Stimulated activated CD8-positive, alpha-beta memory T cell treated with anti-CD3 and anti-CD28 coated beads, Interleukin-4, amount 100 ng/mL, for 4 hours (primary cell): ENCODE measurements at regions not wholly inside any gene's neighbourhood (a gene's known extent, or its start where the extent isn't known, plus 50 kb on each side); places are given as distances from the start of the nearest gene placed in this dataset.
"Not testable (repeated sequence)": the region's sequence is repeated elsewhere in the genome, so short reads cannot be mapped to it uniquely, and the experiment has no call there.

Experiments used
- DNase-seq, 2 donors: peaks; one replicate each; pipeline ENCODE4 v3.0.0-alpha.2; 2020; ENCODE audit warnings: low read depth in 2 of 2, low spot score in 1 of 2

DNA sequence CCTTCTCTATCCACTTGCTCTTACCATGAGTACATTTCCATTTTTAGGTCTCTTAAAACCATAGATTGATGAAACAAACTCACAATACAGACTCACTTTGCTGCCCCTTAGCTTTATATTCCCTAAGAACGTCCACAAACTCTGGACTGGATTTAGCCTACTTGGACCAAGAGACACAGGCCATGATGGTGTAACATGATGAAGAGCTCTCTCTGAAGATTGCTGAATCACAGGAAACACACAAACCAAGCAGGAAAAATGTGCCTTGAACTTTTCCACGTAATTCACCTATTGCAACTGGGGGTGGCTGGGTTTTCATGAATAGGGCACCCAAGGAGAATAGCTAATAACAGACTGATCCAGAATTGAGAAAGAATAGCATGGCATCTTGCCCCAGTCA lies 201.7 kb upstream of the RBBP8 start:
- no peak for DNase-seq

DNA sequence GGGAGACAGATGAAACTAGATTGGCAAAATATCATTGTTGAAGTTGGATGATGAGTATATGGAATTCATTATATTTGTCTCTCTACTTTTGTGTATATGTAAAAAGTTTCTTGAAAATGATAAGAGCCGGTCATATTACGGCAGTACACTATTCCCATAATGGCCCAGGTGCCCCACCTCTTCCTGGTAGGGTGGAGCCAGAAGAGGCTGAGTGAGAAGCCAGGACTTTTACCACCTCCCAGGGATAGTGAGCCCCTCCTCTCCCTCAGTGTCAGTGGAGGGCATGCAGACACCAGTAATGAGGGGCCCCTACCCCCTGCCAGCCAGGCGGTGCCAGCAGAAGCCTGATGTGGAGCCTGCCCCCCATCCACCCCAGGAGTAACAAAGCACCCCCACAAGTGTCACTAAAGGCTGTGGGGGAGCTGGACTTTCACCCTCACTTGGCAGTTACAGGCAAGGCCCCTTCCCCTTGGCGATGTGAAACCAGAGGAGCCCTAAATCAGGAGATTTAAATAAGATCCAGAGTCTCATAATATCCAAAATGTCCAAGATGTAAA lies 198.9 kb upstream of the RBBP8 start:
- DNase-seq = no peak

DNA sequence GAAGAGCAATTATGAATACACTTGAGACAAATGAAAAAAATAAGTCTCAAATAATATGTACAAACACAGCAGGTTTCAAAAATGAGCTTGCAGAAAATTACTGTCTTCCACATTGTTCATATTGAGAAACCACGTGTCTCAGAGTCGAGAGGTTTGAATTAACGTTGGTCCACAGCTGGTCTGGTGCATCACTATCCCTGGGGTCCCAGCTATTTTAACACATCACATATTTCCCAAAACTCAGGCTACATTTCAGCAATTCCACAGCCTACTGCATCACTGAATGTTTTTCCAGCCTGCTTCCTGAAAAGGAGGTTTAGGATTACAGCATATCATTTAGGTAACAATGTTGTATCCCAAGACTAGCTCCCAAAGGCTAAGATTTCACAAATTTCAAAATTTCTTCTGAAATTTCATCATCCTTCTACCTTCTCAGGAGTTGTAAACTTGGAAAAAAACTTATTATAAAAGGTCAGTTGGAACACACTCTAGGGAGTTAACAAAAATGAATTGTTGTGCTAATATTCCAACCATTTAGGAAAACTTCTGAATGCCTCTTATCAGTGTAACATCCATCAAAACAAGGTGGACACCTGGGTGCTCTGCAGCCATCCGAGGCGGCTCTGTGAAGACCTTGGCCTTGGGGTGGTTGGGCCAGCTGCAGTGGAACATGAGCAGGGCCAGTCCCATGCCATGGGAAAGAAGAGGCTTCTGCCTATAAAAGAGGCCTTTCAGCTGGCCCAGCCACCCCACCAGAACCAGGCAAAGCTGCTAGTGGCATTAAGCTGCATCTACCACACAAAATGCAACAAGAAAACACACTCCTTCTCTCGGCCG lies 198.1 kb upstream of the RBBP8 start:
- no peak for DNase-seq

DNA sequence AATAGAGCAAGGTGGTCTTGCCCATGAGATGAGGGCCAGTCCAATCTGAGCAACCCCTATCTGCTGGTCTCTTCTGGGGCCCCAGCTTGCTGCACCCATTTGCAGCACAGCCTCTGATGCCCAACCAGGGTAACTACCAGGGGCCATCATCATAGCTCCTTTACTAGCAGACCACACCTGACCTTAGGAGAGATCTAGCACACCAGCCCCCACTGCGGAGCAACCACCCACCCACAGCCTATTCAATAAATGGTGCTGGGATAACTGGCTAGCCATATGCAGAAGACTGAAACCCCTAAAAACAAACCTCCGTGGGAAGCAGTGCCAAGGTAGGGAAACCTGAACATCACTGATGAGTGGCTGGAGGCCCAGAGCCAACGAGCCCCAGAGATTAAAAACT lies 196.1 kb upstream of the RBBP8 start:
- no peak for DNase-seq

DNA sequence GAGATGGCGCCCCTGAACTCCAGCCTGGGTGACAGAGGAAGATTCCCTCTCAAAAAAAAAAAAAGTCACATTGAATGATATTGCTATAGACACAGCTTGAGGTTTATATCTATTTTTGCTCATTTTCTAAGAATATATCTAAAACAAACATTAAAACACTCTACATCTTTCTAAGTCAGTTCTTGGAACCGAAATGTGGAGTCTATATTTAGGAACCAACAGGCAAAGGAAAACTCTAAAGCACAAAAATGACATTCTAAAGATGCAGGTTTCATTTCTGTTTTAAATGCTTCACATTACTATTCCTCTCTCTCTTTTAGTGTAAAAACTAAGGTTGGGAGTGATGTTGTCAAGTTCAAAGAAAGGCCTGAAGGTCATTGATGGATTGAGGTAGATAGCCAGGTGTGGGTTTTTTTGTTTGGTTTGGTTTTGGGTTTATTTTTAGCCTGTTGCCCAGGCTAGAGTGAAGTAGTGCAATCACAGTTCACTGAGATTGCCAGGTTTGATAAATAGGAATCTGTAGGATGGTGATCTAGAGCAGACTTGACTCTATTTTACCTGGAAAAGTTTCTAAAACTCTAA lies 194.0 kb upstream of the RBBP8 start:
- no peak for DNase-seq

DNA sequence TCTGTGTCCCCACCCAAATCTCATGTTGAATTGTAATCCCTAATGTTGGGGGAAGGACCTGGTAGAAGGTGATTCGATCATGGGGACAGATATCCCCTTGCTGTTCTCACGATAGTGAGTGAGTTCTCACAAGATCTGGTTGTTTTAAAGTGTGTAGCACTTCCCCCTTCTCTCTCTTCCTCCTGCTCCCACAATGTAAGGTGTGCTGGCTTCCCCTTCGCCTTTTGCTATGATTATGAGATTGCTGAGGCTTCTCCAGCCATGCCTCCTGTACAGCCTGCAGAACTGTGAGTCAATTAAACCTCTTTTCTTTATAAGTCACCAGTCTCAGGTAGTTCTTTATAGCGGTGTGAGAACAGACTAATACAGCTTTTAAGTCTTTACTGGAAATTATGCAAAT lies 193.3 kb upstream of the RBBP8 start:
- DNase-seq = no peak

DNA sequence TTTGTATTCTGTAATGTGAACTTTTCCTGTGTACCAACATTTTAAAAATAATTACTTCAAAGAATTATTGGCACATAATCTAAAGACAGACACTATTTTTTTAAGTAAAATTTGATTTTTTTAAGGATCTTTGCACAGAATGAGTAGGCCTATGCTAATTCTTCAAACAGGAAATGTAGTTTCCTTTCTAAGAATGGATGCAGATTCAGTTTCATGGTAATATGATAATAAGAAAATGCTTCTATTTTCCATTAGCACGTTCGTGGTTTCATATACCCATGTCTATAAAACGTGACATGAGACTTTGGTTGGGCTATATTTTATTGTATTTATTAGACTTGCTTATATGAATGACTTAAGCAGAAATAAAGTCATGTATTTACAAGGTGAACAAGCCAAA lies 191.8 kb upstream of the RBBP8 start:
- no peak for DNase-seq

DNA sequence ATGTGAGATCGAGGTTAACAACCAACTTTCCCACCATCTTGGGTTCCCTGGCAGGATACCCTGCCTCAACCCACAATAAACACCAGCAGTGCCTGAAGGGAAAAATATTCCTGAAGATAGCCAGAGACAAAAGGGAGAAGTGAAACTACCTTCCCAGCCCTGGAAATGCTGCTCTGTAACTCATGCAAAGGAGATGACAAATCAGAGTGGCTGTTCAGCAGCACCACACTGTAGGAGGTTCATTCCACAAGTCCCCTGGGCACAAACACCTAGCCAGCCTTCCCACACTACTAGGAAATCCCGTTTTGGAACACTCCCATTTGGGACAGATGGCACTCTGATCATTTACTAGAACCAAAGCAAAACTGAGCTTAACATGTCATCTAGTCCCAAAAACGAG lies 190.7 kb upstream of the RBBP8 start:
- no peak for DNase-seq

DNA sequence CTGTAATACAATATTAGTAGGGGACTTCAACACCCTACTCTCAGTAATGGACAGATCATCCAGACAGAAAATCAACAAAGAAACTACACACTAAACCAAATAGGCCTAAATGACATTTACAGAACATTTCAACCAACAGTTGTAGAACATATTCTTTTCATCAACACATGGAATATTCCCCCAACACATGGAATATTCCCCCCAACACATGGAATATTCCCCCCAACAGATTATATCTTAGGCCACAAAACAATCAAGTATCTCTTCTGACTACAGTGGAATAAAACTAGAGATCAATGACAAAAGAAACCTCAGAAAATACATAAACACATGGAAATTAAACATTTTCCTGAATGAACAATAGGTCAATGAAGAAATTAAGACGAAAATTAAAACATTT lies 187.2 kb upstream of the RBBP8 start:
- no peak for DNase-seq

DNA sequence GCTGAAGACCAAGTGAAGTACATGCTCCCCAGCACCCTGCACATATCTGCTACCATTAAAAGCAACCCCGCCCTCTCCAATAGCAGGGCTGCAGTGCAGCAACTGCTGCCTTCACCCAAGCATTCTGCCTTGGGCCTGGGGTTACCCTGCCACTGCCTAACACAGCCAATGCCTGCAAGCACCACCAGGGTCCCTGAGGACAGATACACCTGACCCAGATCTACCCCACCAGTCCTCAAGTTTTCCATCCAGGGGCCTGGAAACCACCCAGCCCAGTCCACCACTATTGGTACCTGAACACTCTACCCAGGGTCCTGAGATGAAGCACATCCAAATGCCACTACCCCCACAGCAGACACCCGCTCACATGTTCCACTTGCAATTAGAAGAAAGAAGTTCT lies 181.1 kb upstream of the RBBP8 start:
- DNase-seq = no peak

DNA sequence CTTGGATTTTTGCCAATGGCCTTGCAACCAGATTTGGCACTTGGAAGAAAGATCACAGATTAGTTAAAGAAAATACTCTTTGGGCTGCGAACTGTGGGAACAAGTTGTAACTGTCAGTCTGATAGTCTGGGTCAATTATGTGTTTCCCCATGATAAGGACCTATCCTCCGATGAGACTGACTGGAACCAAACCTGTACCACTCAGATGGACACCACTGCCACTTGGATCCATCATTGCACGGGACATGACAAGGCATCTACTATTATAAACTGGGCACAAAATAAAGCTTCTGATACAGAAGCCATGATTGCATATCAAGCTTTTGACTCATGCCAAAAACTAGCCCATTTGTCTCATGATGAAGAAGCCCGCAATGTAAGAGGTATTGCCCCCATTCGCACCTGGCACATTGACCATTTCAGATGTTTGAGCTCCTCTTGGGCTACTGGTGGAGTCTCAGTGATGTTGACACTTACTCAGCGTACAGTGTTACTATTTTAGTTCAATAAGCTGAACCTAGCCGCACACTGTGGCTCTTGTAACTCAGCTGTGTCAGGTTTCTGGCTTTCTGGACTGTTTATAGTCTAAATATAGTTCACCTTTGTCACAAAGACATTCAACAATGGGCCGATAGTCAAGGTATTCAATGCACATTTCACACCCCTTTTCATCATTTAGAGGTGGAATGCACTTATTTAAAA lies 179.8 kb upstream of the RBBP8 start:
- DNase-seq = no peak

DNA sequence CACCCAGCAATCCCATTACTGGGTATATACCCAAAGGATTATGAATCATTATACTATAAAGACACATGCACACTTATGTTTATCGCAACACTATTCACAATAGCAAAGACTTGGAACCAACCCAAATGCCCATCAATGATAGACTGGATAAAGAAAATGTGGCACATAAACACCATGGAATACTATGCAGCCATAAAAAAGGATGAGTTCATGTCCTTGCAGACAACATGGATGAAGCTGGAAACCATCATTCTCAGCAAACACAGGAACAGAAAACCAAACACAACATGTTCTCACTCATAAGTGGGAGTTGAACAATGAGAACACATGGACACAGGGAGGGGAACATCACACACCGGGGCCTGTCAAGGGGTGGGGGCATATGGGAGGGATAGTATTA lies 169.1 kb upstream of the RBBP8 start:
- not testable (repeated sequence) for DNase-seq

DNA sequence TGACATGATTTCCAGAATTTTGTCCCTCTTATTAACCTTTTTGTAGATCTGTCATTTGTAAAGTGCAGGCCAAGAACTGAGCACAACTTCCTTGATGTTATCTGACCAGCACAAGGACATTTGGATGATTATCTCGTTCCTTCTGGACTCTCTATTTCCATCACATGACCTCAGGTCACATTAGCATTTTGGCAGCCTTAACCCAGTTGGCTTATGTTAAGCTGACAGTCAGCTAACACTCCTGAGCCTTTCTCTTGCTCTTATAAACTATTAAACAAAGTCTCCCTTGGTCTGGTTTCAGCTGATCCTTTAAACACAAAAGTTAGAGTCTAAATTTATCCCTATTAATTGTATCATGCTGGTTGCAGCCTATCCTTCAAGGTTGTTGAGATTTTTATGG lies 167.2 kb upstream of the RBBP8 start:
- DNase-seq = no peak

DNA sequence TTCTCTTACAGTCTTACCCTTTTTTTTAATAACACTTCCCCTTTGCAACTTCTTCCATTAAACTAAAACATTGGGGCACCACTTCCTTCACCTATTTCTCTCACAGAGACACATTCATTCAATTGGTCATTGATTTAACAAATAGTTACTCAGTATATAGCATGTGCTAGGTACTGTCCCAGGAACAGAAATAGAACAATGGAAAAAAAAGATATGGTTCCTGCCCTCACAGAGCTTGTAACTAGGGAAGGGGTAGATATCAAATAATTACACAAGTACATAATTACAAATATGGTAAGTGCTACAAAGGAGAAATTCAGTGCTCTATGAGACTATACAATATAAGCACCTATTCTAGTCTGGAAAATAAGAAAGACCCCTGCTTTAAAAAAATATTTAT lies 165.5 kb upstream of the RBBP8 start:
- DNase-seq = no peak

DNA sequence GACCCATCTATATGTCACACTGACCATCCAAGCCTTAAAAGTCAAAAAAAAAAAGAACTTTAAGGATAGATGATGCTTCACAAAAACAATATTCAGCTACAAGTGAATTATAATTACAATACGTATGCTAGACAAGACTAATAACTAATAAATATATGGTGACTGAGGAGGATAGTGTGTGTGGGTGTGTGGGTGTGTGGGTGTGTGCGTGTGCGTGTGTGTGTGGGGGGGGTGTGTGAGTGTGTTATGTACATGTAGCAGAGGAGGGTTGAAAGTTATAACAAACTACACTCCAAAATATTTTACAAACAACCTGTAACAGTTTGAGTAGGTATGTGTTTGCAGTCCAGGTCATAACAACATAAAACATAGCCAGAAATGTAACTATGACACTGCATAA lies 159.2 kb upstream of the RBBP8 start:
- no peak for DNase-seq

DNA sequence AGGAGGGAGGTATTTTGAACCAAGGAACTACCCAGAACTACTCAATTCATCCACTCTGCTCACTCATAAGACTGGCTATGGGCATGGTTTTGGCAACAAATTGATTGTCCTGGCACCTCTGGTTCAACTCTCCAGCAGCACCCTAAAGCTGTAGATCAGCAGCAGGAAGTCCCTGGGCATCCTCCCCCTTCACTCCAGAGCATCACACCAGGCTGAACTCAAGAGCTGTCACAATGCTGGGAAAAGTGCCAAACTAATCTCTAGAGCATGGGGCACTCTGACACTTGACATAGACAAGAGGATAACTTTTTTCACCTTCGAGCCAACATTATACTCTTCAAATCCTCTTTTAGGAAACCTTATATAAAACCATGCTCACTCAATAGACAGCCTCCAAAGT lies 154.1 kb upstream of the RBBP8 start:
- no peak for DNase-seq

DNA sequence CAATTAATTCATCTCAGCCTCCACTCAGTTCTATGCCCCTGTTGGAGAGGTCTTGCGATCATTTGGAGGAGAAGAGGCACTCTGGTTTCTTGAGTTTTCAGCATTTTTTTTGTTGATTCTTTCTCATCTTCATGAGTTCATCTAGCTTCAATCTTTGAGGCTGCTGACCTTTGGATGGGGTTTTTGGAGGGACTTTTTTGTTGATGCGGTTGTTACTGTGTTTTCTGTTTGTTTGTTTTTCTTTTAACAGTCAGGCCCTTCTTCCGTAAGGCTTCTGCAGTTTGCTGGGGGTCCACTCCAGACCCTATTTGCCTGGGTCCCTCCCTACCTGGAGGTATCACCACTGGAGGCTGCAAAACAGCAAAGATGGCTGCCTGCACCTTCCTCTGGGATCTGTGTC lies 149.9 kb upstream of the RBBP8 start:
- no peak for DNase-seq

DNA sequence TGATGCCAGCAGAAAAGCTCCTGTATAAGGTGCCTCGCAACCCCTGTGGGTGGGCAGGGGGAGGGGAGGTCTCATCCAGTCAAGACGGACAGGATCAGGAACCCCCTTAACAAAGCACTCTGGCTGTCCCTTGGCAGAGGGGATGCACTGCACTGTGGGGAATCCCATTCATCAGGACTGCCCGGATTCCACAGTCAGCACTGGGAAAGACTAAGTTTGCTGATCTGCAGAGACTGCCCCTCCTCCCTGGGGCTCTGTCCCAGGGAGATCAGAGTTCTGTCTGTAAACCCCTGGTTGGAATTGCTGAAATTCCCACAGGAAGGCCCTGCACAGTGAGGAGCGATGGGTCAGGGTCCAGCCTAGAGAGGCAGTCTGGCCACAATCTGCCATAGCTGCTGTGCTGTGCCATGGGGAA lies 149.5 kb upstream of the RBBP8 start:
- DNase-seq = no peak

DNA sequence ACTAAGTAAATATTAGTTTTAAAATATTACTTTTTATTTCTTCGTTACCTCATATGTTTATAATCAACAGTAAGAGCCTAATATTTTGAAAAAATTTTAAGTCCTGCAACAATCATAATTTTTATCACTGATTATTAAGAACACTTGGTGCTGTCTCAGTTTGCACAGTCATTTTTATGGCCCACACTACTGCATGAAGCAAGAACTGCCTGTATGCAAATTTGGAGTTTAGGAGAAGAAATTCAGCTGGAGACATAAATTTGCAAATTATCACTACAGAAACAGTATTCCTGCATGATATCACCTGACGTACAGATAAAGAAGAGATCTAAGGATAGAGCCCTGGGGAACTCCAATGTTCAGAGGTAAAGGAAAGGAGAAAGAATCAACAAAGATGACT lies 144.1 kb upstream of the RBBP8 start:
- no peak for DNase-seq

DNA sequence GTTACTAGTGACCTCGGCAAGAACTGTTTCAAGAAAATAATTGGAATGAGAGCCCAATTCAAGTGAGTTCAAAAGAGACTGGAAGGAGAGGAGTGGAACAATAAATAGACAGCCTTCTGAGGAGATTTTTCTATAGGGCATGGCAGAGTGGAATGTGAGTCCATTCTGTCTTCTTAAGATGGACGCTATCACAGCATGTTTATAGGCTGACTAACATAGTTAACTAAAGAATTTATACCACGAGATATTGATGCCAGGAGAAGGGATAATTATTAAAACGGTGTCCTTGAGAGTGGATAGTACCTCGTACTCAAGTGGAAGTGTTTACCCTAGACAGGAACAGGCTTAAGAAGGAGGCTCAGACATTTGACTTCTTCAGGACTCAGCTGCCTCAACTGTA lies 143.5 kb upstream of the RBBP8 start:
- no peak for DNase-seq

DNA sequence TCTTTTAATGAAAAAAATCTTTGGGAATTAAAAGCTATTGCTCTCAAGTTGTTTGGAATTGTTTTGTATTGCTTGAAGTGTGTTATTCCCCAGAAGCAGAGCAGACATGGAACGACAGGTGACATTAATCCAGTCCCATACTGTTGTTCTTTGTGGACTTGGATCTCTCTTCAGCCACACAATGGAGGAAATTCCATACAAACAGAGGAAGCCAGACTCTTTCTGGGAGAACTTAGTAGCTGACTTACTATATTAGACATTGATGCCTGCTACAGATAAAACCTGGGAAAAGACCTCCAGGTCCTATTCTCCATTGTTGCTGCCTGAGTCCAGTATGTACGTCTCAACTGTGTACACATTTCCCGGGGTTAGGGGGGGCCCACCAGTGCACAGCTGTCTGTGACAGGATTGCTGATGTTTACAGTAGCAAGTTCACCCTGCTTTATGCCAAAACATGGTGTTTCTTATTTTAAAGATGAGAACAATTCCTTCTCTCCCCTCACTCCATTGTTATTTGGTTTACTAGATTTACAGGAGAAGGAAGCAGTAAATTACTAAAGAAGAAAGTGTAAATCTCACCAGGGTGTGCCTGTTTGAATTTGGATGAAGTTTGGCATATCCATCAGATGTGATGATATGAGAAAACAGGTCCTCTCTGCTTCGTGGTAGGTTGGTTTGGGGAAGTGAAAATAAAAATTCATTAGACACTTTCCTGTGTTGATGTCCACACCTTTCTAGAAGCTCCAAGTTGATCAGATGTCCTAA lies 142.4 kb upstream of the RBBP8 start:
- no peak for DNase-seq

DNA sequence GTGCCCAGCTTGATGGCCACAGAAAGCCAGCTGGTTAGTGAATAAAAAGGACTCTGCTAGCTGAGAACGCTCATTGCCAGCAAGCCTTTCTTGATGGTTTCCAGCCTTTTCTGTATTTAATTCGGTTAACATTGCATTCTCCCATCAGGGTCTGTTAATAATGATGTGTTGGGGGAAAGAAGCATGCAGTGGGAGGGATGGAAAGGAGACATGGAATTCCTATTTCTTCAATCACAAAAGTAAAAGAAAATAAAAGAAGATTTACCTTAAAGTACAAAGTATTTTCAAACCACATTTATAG lies 141.9 kb upstream of the RBBP8 start:
- DNase-seq = no peak
